SK-N-MC (cell line): ENCODE measurements at regions not wholly inside any gene's neighbourhood (a gene's known extent, or its start where the extent isn't known, plus 50 kb on each side); places are given as distances from the start of the nearest gene placed in this dataset.

Experiments
- EZH2 ChIP-seq: fragments of 200-600 bp; sonication (generic); IDR thresholded peaks from one replicate; pipeline ENCODE4 v1.6.1; 2017; ENCODE audit warnings: antibody characterized with exemption
- POLR2AphosphoS5 ChIP-seq: IDR thresholded peaks from 2 replicates; pipeline ENCODE4 v1.6.1; 2012; ENCODE audit warnings: mild to moderate bottlenecking, low read depth, low read length, borderline replicate concordance

- TF ChIP-seq EZH2 (no peak), POLR2AphosphoS5 (no peak)
Observed at GRCh38 chr18:39208190-39208589, 1642.6 kb upstream of the CELF4 start.
